DOHH2 (cell line): ENCODE measurements at regions not wholly inside any gene's neighbourhood (a gene's known extent, or its start where the extent isn't known, plus 50 kb on each side); places are given as distances from the start of the nearest gene placed in this dataset.

Experiments
- CTCF ChIP-seq: fragments of 200-600 bp; sonication (generic); IDR thresholded peaks from one replicate; pipeline ENCODE4 v1.5.1; 2014; ENCODE audit warnings: antibody characterized with exemption, mild to moderate bottlenecking, low read depth, low read length; ENCODE audit not compliant: poor library complexity, severe bottlenecking
- EZH2phosphoT487 ChIP-seq: fragments of 200-600 bp; sonication (generic); IDR thresholded peaks from 2 replicates; pipeline ENCODE4 v1.6.1; 2017; ENCODE audit warnings: borderline replicate concordance, mild to moderate bottlenecking, antibody characterized with exemption, low read length, moderate library complexity, mixed read lengths

- TF ChIP-seq CTCF (no peak), EZH2phosphoT487 (no peak)
These were observed 222.5 kb upstream of the PMEPA1 start for GRCh38 chr20:57932227-57932864.
